ENCODE measurements at regions not wholly inside any gene's neighbourhood (a gene's known extent, or its start where the extent isn't known, plus 50 kb on each side); places are given as distances from the start of the nearest gene placed in this dataset.

- Histone ChIP-seq H3K56ac (ENCODE audit: insufficient read length, low read depth, low read length) (no peak overlapping the region), H3K14ac (ENCODE audit: insufficient read depth, low read length) (no peak overlapping the region), H3K23ac (ENCODE audit: insufficient read length, low read depth, low read length) (no peak overlapping the region), H2AFZ (ENCODE audit: low read length) (no peak overlapping the region), H3K4me1 (ENCODE audit: insufficient read depth, low read length) (no peaks in the 10 kb centered on the region), H2BK120ac (ENCODE audit: low read depth, low read length, poor library complexity, severe bottlenecking) (no peak overlapping the region), H4K5ac (ENCODE audit: insufficient read length, low read depth, low read length) (no peak overlapping the region), H4K8ac (replicated peaks; ENCODE audit: insufficient read length, low read depth, low read length) (no peak overlapping the region), H3K79me2 (ENCODE audit: insufficient read depth, low read length) (no peaks in the 10 kb centered on the region), H3T11ph (ENCODE audit: low read length) (no peak overlapping the region), H3K79me1 (ENCODE audit: insufficient read depth, low read depth, low read length, poor library complexity, severe bottlenecking) (no peaks in the 10 kb centered on the region), H3K9ac (ENCODE audit: extremely low read depth, insufficient read length, low read length) (no peak overlapping the region), H3K9me3 (ENCODE audit: control insufficient read depth, low read depth, low read length) (no peaks in the 10 kb centered on the region), H2BK15ac (ENCODE audit: low read depth, low read length) (no peak overlapping the region), H3K23me2 (ENCODE audit: insufficient read length, low read depth, low read length, poor library complexity, severe bottlenecking) (no peaks in the 10 kb centered on the region), H2BK12ac (ENCODE audit: insufficient read length, low read depth, low read length) (no peak overlapping the region), H2BK20ac (ENCODE audit: low read depth, low read length, poor library complexity, severe bottlenecking) (no peak overlapping the region), H3K4me2 (ENCODE audit: insufficient read depth, insufficient read length, low read length) (no peak overlapping the region), H4K20me1 (ENCODE audit: control insufficient read depth, insufficient read depth, insufficient read length) (no peaks in the 10 kb centered on the region), H2AK5ac (ENCODE audit: insufficient read length, low read length) (no peak overlapping the region), H3K18ac (ENCODE audit: insufficient read length, low read depth, low read length) (no peak overlapping the region), H3K27ac (ENCODE audit: insufficient read length, low read depth, low read length) (no peak overlapping the region), H3K27me3 (ENCODE audit: insufficient read depth, low read length) (no peaks in the 10 kb centered on the region), H2BK5ac (ENCODE audit: insufficient read length, low read length) (no peak overlapping the region), H4K91ac (ENCODE audit: insufficient read length, low read depth, low read length) (no peak overlapping the region), H3K4ac (ENCODE audit: low read depth, low read length) (no peak overlapping the region)
- Mint-ChIP-seq H3K9me3 (peaks cover 4 to 7% of the 10 kb centered on the region in 2 experiments; a peak in 3 of 5 replicates), H3K36me3 (ENCODE audit: insufficient read depth in 1 of 3, low read depth in 3 of 3) (no peaks in the 10 kb centered on the region), H3K27ac (no peak overlapping the region), H3K27me3 (ENCODE audit: low read depth) (peaks cover 10% of the 10 kb centered on the region; the same call in 1 of the 2 replicates), H3K4me1 (no peaks in the 10 kb centered on the region; a peak in 1 of 4 replicates), H3K4me3 (no peak overlapping the region)
- no CpG with 5 or more reads among the region's 5 CpGs for WGBS (ENCODE audit: extremely low coverage, insufficient read length, low lambda C conversion rate)
- TF ChIP-seq, protein P1, sequence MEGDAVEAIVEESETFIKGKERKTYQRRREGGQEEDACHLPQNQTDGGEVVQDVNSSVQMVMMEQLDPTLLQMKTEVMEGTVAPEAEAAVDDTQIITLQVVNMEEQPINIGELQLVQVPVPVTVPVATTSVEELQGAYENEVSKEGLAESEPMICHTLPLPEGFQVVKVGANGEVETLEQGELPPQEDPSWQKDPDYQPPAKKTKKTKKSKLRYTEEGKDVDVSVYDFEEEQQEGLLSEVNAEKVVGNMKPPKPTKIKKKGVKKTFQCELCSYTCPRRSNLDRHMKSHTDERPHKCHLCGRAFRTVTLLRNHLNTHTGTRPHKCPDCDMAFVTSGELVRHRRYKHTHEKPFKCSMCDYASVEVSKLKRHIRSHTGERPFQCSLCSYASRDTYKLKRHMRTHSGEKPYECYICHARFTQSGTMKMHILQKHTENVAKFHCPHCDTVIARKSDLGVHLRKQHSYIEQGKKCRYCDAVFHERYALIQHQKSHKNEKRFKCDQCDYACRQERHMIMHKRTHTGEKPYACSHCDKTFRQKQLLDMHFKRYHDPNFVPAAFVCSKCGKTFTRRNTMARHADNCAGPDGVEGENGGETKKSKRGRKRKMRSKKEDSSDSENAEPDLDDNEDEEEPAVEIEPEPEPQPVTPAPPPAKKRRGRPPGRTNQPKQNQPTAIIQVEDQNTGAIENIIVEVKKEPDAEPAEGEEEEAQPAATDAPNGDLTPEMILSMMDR (conservative IDR thresholded peaks at IDR 0.05), result no peak
- DNase-seq, result no peak
These were observed 77.7 kb downstream of the LINC01488 start for GRCh38 chr11:69559181-69559580.

All from H9 (cell line).